ENCODE measurements at regions not wholly inside any gene's neighbourhood (a gene's known extent, or its start where the extent isn't known, plus 50 kb on each side); places are given as distances from the start of the nearest gene placed in this dataset.

GRCh38 chr5:87069311-87069710, 198.4 kb upstream of the RASA1 start:
- no peak for DNase-seq

GRCh38 chr5:87069974-87070608, 197.6 kb upstream of the RASA1 start:
- peak; percentile 55 for DNase-seq

- no peak for DNase-seq
Measured at GRCh38 chr5:87074072-87074471, 193.6 kb upstream of the RASA1 start.

DNA sequence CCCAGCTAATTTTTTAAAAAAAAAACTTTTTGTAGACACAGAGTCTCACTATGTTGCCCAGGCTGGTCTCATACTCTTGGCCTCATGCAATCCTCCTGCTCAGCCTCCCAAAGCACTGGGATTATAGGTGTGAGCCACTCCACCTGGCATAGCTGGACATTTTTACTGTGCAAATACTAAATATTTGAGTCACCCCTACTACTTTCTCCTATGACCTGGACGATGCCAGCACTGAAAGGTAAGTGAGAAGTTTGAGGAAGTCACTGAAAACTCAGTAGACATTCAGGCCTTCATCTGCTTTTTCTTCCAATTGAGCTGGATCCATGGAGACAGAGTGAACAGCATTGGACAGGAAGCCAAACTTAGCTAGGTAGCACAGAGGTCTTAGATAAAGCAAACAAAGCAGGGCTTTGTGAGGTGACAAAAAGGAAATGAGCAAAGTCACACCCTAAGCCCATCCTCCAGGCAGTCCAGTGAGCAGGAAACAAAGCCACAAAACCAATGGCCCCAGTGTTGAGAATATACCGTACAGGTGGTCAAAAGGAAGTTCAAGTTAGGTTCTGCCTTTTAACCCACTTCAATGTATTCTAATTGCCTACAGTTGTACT, 192.6 kb upstream of the RASA1 start:
- DNase-seq, result no peak

DNA sequence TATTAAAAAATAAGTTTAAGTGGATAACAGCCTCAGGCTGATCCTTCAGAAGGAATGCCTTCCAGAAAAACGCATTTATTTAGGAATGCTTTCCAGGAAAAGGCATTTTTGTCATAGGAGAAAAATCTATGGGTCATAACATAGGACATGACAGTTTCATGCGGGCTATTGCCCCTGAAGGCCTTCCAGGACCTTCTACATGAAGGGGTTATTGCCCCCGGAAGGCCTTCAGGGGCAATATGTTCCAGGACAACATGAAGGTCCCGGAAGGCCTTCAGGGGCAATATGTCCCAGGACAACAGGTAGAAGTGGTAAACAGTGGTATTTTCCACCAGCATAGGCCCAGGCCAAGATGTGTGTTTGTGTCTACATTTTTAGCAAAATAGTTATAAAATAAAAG, 191.3 kb upstream of the RASA1 start:
- no peak for DNase-seq

- DNase-seq, result no peak
Measured at GRCh38 chr5:87076931-87077330, 190.8 kb upstream of the RASA1 start.

GRCh38 chr5:87079219-87079618, 188.5 kb upstream of the RASA1 start:
- DNase-seq, result no peak

- DNase-seq, result no peak
Measured at GRCh38 chr5:87081016-87081415, 186.7 kb upstream of the RASA1 start.

GRCh38 chr5:87081511-87082372, 185.9 kb upstream of the RASA1 start:
- no peak for DNase-seq

- no peak for DNase-seq
Measured at GRCh38 chr5:87094347-87094746, 173.3 kb upstream of the RASA1 start.

DNA sequence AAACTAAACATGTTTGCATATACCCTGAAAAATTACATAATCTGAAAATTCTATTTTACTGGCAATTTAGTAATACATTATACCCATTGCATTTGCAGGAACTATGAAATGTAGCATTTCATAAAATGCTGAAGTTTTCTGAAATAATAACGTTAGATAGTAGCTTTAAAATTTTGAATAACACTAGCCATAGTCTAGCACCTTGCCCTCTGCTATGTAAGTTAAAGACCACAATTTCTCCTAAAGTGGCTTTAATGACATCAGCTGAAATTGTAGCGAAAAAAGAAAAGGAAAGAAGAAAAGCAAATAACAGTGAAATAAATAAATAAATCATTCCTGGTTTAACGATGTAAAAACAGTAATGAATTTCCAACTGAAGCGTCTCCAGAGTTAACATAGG, 172.8 kb upstream of the RASA1 start:
- DNase-seq, result no peak

GRCh38 chr5:87095787-87096186, 171.9 kb upstream of the RASA1 start:
- no peak for DNase-seq

DNA sequence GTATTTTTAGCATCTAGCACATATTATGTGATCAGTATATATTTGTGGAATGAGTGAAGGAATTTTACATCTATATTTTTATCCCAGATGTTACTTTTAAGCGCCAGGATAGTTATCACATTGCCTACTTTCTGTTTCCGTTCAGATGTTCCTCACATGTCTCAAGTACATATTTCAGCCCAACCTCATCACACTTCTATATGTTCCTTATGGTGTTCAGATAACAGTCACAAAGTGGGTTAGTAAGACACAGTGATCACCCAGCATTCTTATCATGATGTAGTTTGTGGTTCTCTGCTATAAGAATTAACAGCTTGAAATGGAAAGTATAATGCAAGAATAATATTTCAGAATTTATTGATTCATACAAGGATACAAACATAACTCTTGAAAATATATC, 170.0 kb upstream of the RASA1 start:
- no peak for DNase-seq

DNA sequence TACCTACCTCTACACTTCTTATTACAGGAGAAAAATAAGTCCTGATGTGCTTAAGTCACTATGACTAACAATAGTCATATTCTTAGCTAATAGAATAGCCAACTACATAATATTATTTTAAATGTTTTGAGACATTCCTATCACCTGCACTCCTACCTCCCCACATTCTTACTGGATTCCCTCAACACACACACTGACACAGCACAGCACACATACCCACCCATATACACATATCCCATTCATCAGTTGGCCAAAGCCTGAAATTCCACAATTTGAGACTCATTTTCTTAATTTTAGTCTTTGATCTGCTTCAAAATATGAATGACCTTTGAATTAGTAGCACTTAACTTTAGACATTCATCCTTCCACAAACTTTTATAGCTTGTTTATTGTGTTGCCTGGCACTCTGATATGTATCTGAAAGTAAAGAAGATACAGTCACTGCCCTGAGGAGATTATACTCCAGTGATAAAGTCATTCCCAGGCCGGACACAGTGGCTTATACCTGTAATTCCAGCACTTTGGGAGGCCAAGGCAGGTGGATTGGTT, 168.3 kb upstream of the RASA1 start:
- DNase-seq, result peak; percentile 52

DNA sequence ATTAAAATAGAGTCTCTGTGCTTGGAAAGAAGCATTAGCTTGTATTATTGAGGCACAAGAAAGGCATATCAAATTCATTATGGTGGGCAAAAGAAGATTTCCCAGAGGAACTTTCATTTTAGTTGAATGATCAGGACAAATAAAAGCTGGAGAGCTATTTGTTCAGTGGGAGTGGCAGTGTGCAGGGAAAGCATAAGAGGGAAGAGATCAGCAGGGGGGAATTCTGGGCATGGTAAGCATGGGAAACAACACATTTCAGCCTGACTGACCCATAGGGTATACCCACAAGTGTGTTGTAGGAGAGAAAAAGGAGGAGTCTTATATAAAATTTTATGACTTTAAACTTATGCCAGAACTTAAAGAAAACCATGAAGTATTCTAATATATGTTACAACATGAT, 167.7 kb upstream of the RASA1 start:
- no peak for DNase-seq

- DNase-seq, result no peak
Measured at GRCh38 chr5:87101321-87101720, 166.4 kb upstream of the RASA1 start.

DNA sequence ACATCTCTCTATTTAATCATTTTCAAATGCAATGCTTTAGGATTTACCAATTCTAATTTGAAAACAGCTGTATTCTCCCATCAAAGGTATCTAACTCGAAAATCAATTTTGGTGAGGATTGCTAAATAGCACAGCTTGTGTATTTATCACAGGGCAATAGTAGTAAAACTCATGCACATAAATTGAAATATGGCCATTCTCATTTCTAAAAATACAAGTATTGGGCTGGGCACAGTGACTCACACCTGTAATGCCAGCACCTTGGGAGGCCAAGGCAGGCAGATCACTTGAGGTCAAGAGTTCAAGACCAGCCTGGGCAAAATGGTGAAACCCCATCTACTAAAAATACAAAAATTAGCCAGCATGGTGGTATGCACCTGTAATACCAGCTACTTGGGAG, 164.8 kb upstream of the RASA1 start:
- DNase-seq, result no peak

- no peak for DNase-seq
Measured at GRCh38 chr5:87103616-87104287, 163.9 kb upstream of the RASA1 start.

DNA sequence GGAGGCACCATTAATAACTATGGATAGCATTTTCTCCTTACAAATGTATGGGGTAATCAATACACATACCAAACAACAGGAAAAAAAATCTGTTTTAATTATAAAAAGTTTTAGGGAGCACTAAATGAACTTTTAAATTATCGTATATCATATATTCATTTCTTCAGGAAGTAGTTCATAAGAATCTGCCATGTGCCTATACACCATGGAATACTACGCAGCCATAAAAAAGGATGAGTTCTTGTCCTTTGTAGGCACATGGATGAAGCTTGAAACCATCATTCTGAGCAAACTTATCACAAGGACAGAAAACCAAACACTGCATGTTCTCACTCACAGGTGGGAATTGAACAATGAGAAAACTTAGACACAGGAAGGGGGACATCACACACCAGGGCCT, 162.1 kb upstream of the RASA1 start:
- no peak for DNase-seq

GRCh38 chr5:87109746-87110145, 157.9 kb upstream of the RASA1 start:
- DNase-seq, result no peak

GRCh38 chr5:87110721-87111120, 157.0 kb upstream of the RASA1 start:
- DNase-seq, result no peak

- DNase-seq, result no peak
Measured at GRCh38 chr5:87113861-87114260, 153.8 kb upstream of the RASA1 start.

- DNase-seq, result no peak
Measured at GRCh38 chr5:87114631-87115030, 153.1 kb upstream of the RASA1 start.

All from islet precursor cell (in vitro differentiated cells).